ENCODE measurements at regions not wholly inside any gene's neighbourhood (a gene's known extent, or its start where the extent isn't known, plus 50 kb on each side); places are given as distances from the start of the nearest gene placed in this dataset.

DNA sequence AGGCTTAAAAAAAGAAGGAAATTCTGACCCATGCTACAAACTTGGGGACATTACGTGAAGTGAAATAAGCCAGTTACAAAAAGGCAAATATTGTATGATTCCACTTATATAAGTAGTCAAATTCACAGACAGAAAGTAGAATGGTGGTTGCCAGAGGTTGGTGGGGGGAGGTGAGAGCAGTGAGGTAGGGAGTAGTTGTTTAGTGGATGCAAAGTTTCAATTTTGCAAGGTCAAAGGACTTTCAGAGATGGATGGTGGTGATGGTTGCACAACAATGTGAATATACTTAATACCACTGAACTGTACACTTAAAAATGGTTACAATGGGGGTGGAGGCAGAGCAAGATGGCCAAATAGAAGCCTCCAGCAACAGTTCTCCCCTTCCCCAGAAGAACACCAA, 86.2 kb upstream of the PLXNC1 start:
- Histone ChIP-seq H3F3A (ENCODE audit: insufficient read depth, low read length) (no peaks in the 10 kb centered on the region), H3K4me1 (ENCODE audit: insufficient read depth, low read length, severe bottlenecking) (no peaks in the 10 kb centered on the region), H3K9me3 (ENCODE audit: low read length) (0 out of 2 replicates have a peak, but pooled peaks cover 3% of the 10 kb centered on the region), H3K27me3 (ENCODE audit: insufficient read depth, low read length) (no peaks in the 10 kb centered on the region), H3K27ac (ENCODE audit: low read depth, low read length, poor library complexity, severe bottlenecking) (no peak overlapping the region), H3K9ac (ENCODE audit: low read length) (no peak overlapping the region), H3K4me2 (ENCODE audit: low read length) (no peak overlapping the region), H2AFZ (ENCODE audit: low read length) (no peak overlapping the region), H3K4me3 (ENCODE audit: low read depth, low read length, poor library complexity, severe bottlenecking) (no peak overlapping the region), H3K9me2 (ENCODE audit: low read depth, low read length) (no peaks in the 10 kb centered on the region), H3K79me2 (ENCODE audit: insufficient read depth, low read length) (no peaks in the 10 kb centered on the region), H4K20me1 (ENCODE audit: insufficient read depth, low read length) (no peaks in the 10 kb centered on the region), H3K36me3 (ENCODE audit: insufficient read depth, low read length) (no peaks in the 10 kb centered on the region)
- no peak for TF ChIP-seq EZH2 (IDR thresholded peaks at IDR 0.05; ENCODE audit: borderline replicate concordance, low read length)
- no peak for TF ChIP-seq CTCF (IDR thresholded peaks at IDR 0.05; ENCODE audit: low read length)

GRCh38 chr12:94062796-94063635, 85.4 kb upstream of the PLXNC1 start:
- no peak for TF ChIP-seq CTCF (IDR thresholded peaks at IDR 0.05; ENCODE audit: low read length)
- no peak for TF ChIP-seq EZH2 (IDR thresholded peaks at IDR 0.05; ENCODE audit: borderline replicate concordance, low read length)
- H3K9me3 ChIP-seq (ENCODE audit: low read length): 0 out of 2 replicates have a peak, but pooled peaks cover 3% of the 10 kb centered on the region
- no peak overlapping the region for H2AFZ ChIP-seq (ENCODE audit: low read length)
- H3K36me3 ChIP-seq (ENCODE audit: insufficient read depth, low read length): no peaks in the 10 kb centered on the region
- H3K27ac ChIP-seq (ENCODE audit: low read depth, low read length, poor library complexity, severe bottlenecking): no peak overlapping the region
- H3F3A ChIP-seq (ENCODE audit: insufficient read depth, low read length): no peaks in the 10 kb centered on the region
- H3K4me1 ChIP-seq (ENCODE audit: insufficient read depth, low read length, severe bottlenecking): no peaks in the 10 kb centered on the region
- no peak overlapping the region for H3K9ac ChIP-seq (ENCODE audit: low read length)
- H4K20me1 ChIP-seq (ENCODE audit: insufficient read depth, low read length): no peaks in the 10 kb centered on the region
- H3K79me2 ChIP-seq (ENCODE audit: insufficient read depth, low read length): no peaks in the 10 kb centered on the region
- H3K4me3 ChIP-seq (ENCODE audit: low read depth, low read length, poor library complexity, severe bottlenecking): no peak overlapping the region
- no peaks in the 10 kb centered on the region for H3K27me3 ChIP-seq (ENCODE audit: insufficient read depth, low read length)
- no peak overlapping the region for H3K4me2 ChIP-seq (ENCODE audit: low read length)
- no peaks in the 10 kb centered on the region for H3K9me2 ChIP-seq (ENCODE audit: low read depth, low read length)

DNA sequence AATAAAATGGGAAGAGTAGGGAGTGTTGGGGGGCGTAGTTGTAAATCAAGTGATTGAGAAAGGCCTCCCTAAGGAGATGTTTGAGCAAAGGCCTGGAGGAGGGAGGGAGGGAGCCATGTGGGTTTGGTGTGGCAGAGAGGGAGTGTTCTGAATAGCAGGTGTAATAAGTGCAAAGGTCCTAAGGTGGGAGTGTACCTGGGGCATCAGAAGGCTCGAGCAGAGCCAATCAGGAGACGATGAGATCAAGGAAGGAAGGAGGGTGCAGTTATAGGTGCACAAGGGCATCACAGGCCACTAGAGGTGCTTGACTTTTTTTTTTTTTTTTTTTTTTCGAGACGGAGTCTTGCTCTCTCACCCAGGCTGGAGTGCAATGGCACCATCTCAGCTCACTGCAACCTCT, 77.9 kb upstream of the PLXNC1 start:
- H2AFZ ChIP-seq (ENCODE audit: low read length): no peak overlapping the region
- no peaks in the 10 kb centered on the region for H3K4me1 ChIP-seq (ENCODE audit: insufficient read depth, low read length, severe bottlenecking)
- no peaks in the 10 kb centered on the region for H3K36me3 ChIP-seq (ENCODE audit: insufficient read depth, low read length)
- TF ChIP-seq CTCF (IDR thresholded peaks at IDR 0.05; ENCODE audit: low read length): no peak
- H3K9me2 ChIP-seq (ENCODE audit: low read depth, low read length): no peaks in the 10 kb centered on the region
- H3K4me3 ChIP-seq (ENCODE audit: low read depth, low read length, poor library complexity, severe bottlenecking): no peak overlapping the region
- no peaks in the 10 kb centered on the region for H3K27me3 ChIP-seq (ENCODE audit: insufficient read depth, low read length)
- H3K79me2 ChIP-seq (ENCODE audit: insufficient read depth, low read length): no peaks in the 10 kb centered on the region
- H4K20me1 ChIP-seq (ENCODE audit: insufficient read depth, low read length): no peaks in the 10 kb centered on the region
- H3K4me2 ChIP-seq (ENCODE audit: low read length): no peak overlapping the region
- no peak overlapping the region for H3K9ac ChIP-seq (ENCODE audit: low read length)
- H3F3A ChIP-seq (ENCODE audit: insufficient read depth, low read length): no peaks in the 10 kb centered on the region
- H3K9me3 ChIP-seq (ENCODE audit: low read length): no peaks in the 10 kb centered on the region
- no peak overlapping the region for H3K27ac ChIP-seq (ENCODE audit: low read depth, low read length, poor library complexity, severe bottlenecking)
